Mucosa of descending colon (tissue), 3 donors: ENCODE measurements at regions not wholly inside any gene's neighbourhood (a gene's known extent, or its start where the extent isn't known, plus 50 kb on each side); places are given as distances from the start of the nearest gene placed in this dataset.

Experiments used
- ATAC-seq: fragments of 200-7000 bp; cut with Tn5 transposase; one replicate; pipeline ENCODE4 v1.9.1; 2020; ENCODE audit warnings: mild to moderate bottlenecking, moderate library complexity
- DNase-seq, 3 donors: peaks; one replicate each; pipeline ENCODE4 v3.0.0-alpha.2; 2020
- H3K36me3 ChIP-seq: fragments of 200-600 bp; one replicate; pipeline ENCODE4 v1.8.0; 2021; ENCODE audit warnings: low read depth, mild to moderate bottlenecking
- H3K4me1 ChIP-seq: fragments of 200-600 bp; one replicate; pipeline ENCODE4 v1.8.0; 2021; ENCODE audit warnings: low read depth, mild to moderate bottlenecking
- H3K4me3 ChIP-seq: fragments of 200-600 bp; one replicate; pipeline ENCODE4 v1.8.0; 2021; ENCODE audit warnings: mild to moderate bottlenecking
- H3K9me3 ChIP-seq: fragments of 200-600 bp; one replicate; pipeline ENCODE4 v1.8.0; 2021; ENCODE audit warnings: mild to moderate bottlenecking
- intact Hi-C, 2 donors: fragments of 100-400 bp; cut with DNase I in 1 of 2; cut with micrococcal nuclease in 1 of 2; formaldehyde crosslinking; loops; one replicate each; pipeline versions ENCODE4 v1.11.0 to v1.11.1; 2022; cut with DNase I, micrococcal nuclease
- TF ChIP-seq, protein P1 (sequence below): fragments of 200-600 bp; IDR thresholded peaks from one replicate; pipeline ENCODE4 v1.8.0; 2022; ENCODE audit warnings: antibody characterized with exemption, mild to moderate bottlenecking
- donor health status: DM: no; HTN: no; CAD: no; lungs with moderate emphysema.
- donor health status: DM: no; HTN: no; CAD: no.
- donor health status: DM: no; HTN: yes; CAD: no.

- no peak for DNase-seq
- no peaks in the 10 kb centered on the region for H3K4me1 ChIP-seq
- H3K36me3 ChIP-seq, result no peaks in the 10 kb centered on the region
- TF ChIP-seq, protein P1, sequence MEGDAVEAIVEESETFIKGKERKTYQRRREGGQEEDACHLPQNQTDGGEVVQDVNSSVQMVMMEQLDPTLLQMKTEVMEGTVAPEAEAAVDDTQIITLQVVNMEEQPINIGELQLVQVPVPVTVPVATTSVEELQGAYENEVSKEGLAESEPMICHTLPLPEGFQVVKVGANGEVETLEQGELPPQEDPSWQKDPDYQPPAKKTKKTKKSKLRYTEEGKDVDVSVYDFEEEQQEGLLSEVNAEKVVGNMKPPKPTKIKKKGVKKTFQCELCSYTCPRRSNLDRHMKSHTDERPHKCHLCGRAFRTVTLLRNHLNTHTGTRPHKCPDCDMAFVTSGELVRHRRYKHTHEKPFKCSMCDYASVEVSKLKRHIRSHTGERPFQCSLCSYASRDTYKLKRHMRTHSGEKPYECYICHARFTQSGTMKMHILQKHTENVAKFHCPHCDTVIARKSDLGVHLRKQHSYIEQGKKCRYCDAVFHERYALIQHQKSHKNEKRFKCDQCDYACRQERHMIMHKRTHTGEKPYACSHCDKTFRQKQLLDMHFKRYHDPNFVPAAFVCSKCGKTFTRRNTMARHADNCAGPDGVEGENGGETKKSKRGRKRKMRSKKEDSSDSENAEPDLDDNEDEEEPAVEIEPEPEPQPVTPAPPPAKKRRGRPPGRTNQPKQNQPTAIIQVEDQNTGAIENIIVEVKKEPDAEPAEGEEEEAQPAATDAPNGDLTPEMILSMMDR, result no peak
- ATAC-seq, result no peak
- H3K9me3 ChIP-seq, result no peaks in the 10 kb centered on the region
- no peak overlapping the region for H3K4me3 ChIP-seq
- intact Hi-C loops, result no loop called here
These were observed 105.5 kb upstream of the STK26 start for GRCh38 chrX:131917588-131917987.

- no peak for ATAC-seq
- TF ChIP-seq, protein P1, result no peak
- Histone ChIP-seq H3K4me1 (no peaks in the 10 kb centered on the region), H3K4me3 (no peak overlapping the region), H3K36me3 (no peaks in the 10 kb centered on the region), H3K9me3 (no peaks in the 10 kb centered on the region)
- intact Hi-C loops, result no loop called here
- DNase-seq, result no peak
These were observed 104.3 kb upstream of the STK26 start for GRCh38 chrX:131918839-131919238.

DNA sequence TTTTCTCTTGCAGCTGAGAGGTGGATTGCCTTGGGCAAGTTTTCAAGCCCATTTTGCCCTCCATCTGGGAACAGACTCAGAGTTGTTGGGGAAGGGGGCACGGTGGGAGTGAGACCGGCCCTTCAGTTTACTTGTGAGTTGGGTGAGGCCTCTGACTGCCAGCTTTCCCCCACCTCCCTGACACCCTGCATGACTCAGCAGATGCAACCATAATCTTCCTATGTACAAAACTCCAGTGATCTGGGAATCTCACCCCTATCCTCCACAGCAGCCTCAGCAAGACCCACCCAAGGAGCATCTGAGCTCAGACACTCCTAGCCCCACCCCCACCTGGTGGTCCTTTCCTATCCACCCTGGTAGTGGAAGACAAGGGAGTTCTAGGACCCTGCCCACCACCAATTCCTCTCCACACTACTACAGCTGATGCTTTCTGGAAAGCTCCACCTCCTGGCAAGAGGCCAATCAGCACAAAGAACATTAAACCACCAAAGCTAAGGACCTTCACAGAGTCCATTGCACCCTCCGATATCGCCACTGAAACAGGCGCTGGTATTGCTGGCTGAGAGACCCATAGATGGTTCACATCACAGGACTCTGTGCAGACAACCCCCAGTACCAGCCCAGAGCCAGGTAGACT lies 99.4 kb upstream of the STK26 start:
- Histone ChIP-seq H3K4me3 (no peak overlapping the region), H3K9me3 (no peaks in the 10 kb centered on the region), H3K36me3 (no peaks in the 10 kb centered on the region), H3K4me1 (no peaks in the 10 kb centered on the region)
- ATAC-seq (no peak), DNase-seq (no peak)
- TF ChIP-seq, protein P1, result no peak
- intact Hi-C loops, result no loop called here

- no peak for ATAC-seq
- no peak for DNase-seq
- Histone ChIP-seq H3K4me1 (no peaks in the 10 kb centered on the region), H3K9me3 (no peaks in the 10 kb centered on the region), H3K36me3 (no peaks in the 10 kb centered on the region), H3K4me3 (no peak overlapping the region)
- TF ChIP-seq, protein P1, result no peak
- intact Hi-C loops, result no loop called here
These were observed 84.4 kb upstream of the STK26 start for GRCh38 chrX:131938749-131939148.

DNA sequence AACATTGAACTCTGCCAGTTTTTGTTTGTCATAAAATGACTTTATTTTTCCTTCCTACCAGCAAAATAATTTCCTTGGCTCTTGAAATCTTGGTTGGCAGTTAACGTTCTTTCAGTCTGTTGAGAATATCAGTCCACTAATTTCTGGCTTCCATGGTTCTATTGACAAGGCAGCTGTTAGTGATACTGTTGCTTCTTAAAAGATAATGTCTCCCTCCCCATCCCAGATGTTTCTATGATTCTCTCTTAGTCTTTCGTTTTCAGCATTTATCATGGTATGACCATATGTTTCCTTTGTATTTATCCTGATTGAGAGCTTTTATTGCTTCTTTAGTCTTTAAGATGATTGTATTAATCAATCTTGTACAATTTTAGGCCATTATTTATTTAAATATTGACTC lies 81.1 kb upstream of the STK26 start:
- TF ChIP-seq, protein P1, result no peak
- H3K36me3 ChIP-seq, result no peaks in the 10 kb centered on the region
- DNase-seq, result no peak
- ATAC-seq, result no peak
- intact Hi-C loops, result no loop called here
- H3K9me3 ChIP-seq, result no peaks in the 10 kb centered on the region
- no peak overlapping the region for H3K4me3 ChIP-seq
- H3K4me1 ChIP-seq, result no peaks in the 10 kb centered on the region
